ENCODE measurements at regions not wholly inside any gene's neighbourhood (a gene's known extent, or its start where the extent isn't known, plus 50 kb on each side); places are given as distances from the start of the nearest gene placed in this dataset.

GRCh38 chr15:95267481-95267880 is 1036.1 kb downstream of the MCTP2 start:
- no peak for DNase-seq

GRCh38 chr15:95269242-95270183 is 1038.2 kb downstream of the MCTP2 start:
- no peak for DNase-seq

- no peak for DNase-seq
Measured at GRCh38 chr15:95274101-95274500, 1042.7 kb downstream of the MCTP2 start.

DNA sequence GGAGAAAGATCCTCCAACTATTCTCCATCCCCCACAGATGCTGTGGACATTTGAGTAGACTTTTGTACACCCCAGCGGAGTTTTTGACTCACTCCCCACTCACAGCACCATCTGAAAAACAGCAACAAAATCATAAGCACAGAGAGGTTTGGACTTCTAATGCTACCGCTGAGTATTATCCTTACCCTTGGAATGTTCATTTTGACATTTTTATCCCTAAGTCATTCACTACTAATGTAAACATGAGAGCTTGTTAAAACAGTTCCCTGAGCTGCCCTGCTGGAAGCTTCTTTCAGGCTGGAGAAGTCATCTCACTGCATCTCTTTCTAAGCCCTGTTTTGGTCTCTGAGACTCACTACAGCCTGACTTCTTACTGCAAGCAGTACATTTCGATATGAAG is 1045.9 kb downstream of the MCTP2 start:
- DNase-seq, result no peak

- no peak for DNase-seq
Measured at GRCh38 chr15:95278532-95279245, 1047.3 kb downstream of the MCTP2 start.

GRCh38 chr15:95279277-95280019 is 1048.1 kb downstream of the MCTP2 start:
- no peak for DNase-seq

GRCh38 chr15:95280711-95281110 is 1049.3 kb downstream of the MCTP2 start:
- no peak for DNase-seq

DNA sequence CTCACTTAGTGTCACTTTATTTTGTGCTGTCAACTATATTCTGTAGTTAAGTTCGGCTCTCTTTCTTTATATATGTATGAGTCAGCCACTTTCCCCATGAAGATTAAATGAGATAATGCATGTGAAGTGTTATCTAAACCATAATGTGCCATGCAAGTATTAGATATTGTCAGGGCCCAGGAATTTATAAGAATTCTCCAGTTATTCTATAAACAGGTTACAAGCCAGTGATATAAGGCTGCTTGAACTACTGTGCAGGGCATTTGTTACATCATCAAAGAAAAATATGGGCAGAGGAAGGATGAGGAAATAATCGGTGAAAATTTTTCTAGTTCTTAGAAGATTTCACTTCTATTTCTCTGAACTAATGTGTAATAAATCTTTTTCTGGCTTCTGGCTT is 1049.0 kb upstream of the NR2F2 start:
- DNase-seq, result no peak

DNA sequence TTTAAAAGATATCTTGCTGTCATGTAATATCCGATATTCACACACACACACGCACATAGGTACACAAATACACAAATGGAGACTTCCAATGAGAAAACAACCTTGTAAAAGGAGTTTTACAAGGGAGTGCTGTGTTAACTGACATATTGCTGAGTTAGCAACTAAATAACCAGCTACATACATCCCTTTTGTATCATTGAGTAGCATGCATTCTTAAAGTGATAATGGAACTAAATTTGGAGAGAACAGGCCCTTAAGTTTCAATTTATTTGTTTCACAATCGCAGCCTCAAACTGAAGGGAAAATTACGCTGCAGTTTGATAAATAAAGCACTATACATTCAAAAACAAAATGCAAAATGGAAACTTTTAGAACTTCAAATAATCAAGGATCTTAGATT is 1046.0 kb upstream of the NR2F2 start:
- no peak for DNase-seq

- peak; percentile 19 for DNase-seq
Measured at GRCh38 chr15:95284933-95285421, 1045.5 kb upstream of the NR2F2 start.

- no peak for DNase-seq
Measured at GRCh38 chr15:95286352-95286880, 1044.1 kb upstream of the NR2F2 start.

GRCh38 chr15:95287720-95288103 is 1042.8 kb upstream of the NR2F2 start:
- no peak for DNase-seq

DNA sequence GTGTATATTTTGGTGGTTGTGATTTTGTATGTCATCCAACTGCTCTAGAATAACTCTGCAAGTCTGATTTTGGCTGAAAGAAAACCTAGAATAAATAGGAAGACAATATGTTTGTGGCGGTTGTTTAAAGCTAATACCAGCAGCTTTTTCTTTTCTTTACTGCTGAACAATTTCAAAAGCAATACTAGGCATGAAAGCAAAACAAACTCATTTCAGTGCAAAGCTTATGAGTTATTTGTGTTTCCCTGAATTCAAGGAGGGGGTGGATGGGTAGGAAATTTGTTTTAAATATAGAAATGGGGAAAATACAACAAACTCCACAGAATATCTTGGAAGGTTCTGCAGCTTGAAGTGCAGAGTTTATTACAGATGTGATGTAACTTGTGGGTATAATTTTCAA is 1041.9 kb upstream of the NR2F2 start:
- DNase-seq, result no peak

DNA sequence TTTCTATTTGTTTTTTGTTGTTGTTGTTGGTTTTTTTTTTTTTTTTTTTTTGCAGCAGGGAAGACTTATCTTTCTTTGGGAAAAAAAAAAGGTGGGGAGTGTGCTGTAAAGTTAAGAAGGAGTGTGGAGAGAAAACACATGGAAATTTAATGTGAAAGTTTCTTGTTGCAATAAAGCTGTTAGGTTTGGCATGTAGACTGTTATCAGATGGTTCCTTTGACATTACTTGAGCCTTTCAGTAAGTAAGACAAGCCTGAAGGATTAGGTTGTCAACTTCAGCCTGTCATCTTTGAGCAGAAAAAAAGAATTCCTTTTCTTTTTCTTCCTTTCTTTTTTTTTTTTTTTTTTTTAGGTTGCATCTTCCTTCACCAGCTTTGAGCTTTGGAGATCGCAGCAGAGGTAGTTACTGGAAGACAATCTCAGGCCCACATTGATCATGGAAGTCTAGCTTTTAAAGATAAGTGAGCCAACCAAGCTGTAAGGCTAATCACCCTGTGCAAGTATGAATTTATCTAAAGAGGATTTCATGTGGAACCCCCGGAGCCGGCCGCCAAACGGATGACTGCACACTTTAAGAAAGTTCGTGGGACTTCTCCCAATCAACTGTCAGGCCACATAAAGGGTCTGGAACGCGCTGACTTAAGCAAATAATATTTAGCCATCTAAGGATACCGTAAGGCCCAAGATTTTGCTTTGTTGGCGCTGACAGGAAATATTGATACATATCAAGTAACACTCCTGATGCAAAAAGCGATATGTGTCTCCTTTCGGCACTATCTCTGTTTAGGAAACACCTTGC is 1040.1 kb upstream of the NR2F2 start:
- no peak for DNase-seq

DNA sequence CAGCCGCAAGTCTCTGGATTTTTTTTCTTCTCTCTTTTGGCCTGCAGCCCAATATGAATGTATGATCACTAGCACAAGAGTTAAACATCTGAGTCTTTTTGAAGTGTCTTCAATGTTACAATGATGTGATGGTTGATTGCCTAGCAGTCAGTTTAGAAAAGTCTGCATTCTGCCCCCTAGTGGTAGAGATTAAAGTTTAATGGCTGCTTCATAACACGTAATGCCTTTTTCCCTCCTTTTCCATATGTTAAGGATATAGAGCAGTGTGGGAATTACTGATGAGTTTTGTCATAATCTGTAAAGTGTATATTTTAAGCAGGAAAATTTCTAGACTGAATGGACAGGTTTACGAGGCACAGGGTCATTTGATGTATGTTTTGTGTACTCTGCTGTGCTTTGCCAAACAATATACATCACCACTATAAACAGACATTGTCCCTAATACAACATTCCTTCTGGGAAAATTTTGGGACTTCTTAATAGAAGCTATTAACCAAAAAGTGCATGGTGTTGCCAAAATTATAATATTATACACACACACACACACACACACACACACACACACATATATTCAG is 1038.5 kb upstream of the NR2F2 start:
- peak; percentile 45 for DNase-seq

DNA sequence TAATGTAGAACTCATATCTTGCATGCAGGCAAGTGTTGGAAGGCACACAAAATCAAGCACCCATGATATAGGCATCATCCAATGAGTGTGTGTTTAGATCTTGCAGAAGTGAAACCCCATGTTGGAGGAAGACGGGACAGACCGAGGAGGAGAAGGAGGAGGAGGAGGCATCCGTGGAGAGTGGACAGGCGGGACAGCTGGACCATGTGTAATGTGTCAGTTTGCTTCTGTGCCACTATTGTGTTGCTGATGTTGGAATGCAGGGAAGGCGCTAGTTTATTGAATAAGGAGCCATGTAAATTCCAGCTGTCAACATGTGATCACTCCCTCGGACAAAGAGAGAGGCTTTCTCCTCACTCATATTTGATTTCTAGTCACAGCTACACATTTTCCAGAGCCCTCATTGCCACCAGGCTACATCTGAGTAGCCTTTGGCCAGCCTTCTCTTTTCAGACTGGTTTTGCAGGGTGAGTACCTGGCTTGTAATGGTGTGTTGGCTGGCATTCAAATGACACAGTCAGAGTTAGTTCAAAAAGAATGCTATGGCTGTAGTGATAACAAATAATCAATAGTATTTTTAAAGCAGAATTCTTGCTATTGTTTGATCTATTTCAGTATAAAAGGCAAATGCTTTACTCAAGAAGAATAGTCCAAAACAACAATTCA is 1037.6 kb upstream of the NR2F2 start:
- no peak for DNase-seq

DNA sequence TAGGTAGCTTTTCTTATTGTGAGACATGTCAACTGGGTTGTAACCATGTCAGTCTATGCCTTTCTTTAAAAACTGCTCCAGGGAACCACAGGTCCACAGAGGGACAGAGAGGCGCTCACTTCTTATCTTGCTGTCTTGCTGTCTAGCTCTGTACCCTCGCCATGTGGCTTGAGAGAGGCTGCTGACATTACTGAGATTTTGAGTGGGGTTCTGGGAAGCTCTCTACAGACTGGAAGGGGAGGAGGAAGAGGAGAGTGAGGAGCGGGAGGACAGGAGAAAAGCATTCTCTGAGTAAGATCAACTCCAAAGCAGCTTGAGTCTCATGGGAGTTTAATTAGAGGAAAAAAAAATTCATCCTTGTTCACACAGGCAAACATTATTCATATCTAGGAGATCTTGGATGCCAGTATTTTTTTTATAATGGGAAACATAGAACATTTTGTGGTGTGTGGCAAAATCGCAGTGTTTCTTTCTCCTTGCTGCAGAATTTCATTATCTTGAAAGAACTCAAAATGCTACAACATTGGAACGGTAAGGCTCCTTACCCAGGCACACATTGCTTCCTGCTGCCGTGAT is 1037.0 kb upstream of the NR2F2 start:
- DNase-seq, result no peak

DNA sequence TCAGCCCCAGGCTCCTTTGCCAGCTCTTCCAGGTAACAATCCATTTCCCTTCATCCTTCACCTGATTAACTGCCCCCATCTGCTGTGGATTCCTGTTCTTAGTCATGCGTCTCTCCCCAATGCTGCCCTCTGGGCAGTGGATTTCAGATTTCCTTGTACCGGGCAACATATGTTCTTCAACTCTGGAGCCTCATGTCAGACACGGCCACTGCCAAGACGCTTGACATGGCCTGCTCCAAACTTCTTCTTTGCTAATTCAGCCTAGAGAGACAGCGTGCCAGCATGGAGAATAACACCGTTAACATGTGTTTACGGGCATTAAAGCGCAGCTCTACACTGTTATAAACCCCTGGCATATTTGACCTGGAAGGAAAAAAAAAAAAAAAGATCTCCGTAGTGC is 1035.1 kb upstream of the NR2F2 start:
- DNase-seq, result no peak

GRCh38 chr15:95295896-95296625 is 1034.4 kb upstream of the NR2F2 start:
- no peak for DNase-seq

- DNase-seq, result no peak
Measured at GRCh38 chr15:95296643-95297042, 1033.9 kb upstream of the NR2F2 start.
